HCT116 (cell line): ENCODE measurements at regions not wholly inside any gene's neighbourhood (a gene's known extent, or its start where the extent isn't known, plus 50 kb on each side); places are given as distances from the start of the nearest gene placed in this dataset.

Experiments used
- ATAC-seq: fragments of 200-7000 bp; cut with Tn5 transposase; 2 replicates; pipeline ENCODE4 v1.9.1; 2020; ENCODE audit warnings: mild to moderate bottlenecking, moderate library complexity
- BruUV-seq: library from RNA; stranded (reverse); fragments of 400-500 nt; replicated peaks from 2 replicates; lab custom pipeline; 2021; lab: Mats Ljungman, UMichigan
- CTCF ChIA-PET: fragments of 300-600 bp; sonication (Branson Sonifier 250); formaldehyde crosslinking; loops from one replicate; lab custom pipeline; 2021; ENCODE audit warnings: antibody characterized with exemption; lab: Charles Lee
- POLR2A ChIA-PET: fragments of 300-600, 350-600 bp; sonication (Branson Sonifier 250); formaldehyde crosslinking; loops from one replicate; lab custom pipeline; 2021; ENCODE audit warnings: antibody characterized with exemption; lab: Charles Lee
- RAD21 ChIA-PET, 2 experiments: fragments of 300-600 bp; sonication (Branson Sonifier 250); formaldehyde crosslinking; loops; one replicate each; lab custom pipeline; 2023; ENCODE audit warnings: low total read pairs in 2 of 2; ENCODE audit not compliant: uncharacterized antibody in 2 of 2, unreplicated experiment in 2 of 2, low non-redundant PET in 1 of 2; lab: Charles Lee
- DNase-seq: peaks from one replicate; pipeline ENCODE4 v3.0.0-alpha.2; 2010; ENCODE audit warnings: low read depth, low spot score
- H2AFZ ChIP-seq: fragments of 200-600 bp; shearing (Covaris generic), sonication (generic); 2 replicates; pipeline ENCODE4 v1.6.1; 2017; ENCODE audit warnings: low read depth, mixed run types, mixed read lengths, antibody characterized with exemption, low read length; ENCODE audit not compliant: poor library complexity, severe bottlenecking
- H3K27ac ChIP-seq: 2 replicates; pipeline ENCODE4 v1.5.1; 2012; ENCODE audit warnings: low read depth, low read length
- H3K27me3 ChIP-seq: fragments of 200-600 bp; sonication (generic); 2 replicates; pipeline ENCODE4 v1.6.1; 2016; ENCODE audit warnings: mixed run types, low read length, mixed read lengths; ENCODE audit not compliant: insufficient read depth
- H3K36me3 ChIP-seq, 2 experiments: fragments of 200-500 bp in 1 of 2; fragments of 200-600 bp in 1 of 2; sonication (Bioruptor generic) in 1 of 2; sonication (generic) in 1 of 2; 2 replicates each; pipeline versions ENCODE4 v1.5.1 to v1.6.1; 2014 to 2016; ENCODE audit warnings: low read length in 2 of 2, inconsistent platforms in 1 of 2, mixed read lengths in 1 of 2, mixed run types in 1 of 2; ENCODE audit not compliant: insufficient read depth in 2 of 2, control insufficient read depth in 1 of 2
- H3K4me1 ChIP-seq, 2 experiments: fragments of 200-600 bp in 1 of 2; sonication (generic) in 1 of 2; 2 replicates each; pipeline versions ENCODE4 v1.5.1 to v1.6.1; 2012 to 2017; ENCODE audit warnings: low read length in 2 of 2, inconsistent platforms in 1 of 2, mild to moderate bottlenecking in 1 of 2, mixed read lengths in 1 of 2, mixed run types in 1 of 2, moderate library complexity in 1 of 2; ENCODE audit not compliant: insufficient read depth in 2 of 2, control insufficient read depth in 1 of 2
- H3K4me2 ChIP-seq: fragments of 200-600 bp; sonication (generic); 2 replicates; pipeline ENCODE4 v1.6.1; 2017; ENCODE audit warnings: mixed run types, low read length, mixed read lengths
- H3K4me3 ChIP-seq, 2 experiments: fragments of 200-600 bp in 1 of 2; sonication (generic) in 1 of 2; replicated peaks in 1 of 2; 2 replicates each; pipeline ENCODE4 v1.5.1; 2011 to 2016; ENCODE audit warnings: low read length in 2 of 2, control low read depth in 1 of 2, low read depth in 1 of 2, mild to moderate bottlenecking in 1 of 2, mixed read lengths in 1 of 2, mixed run types in 1 of 2
- H3K79me2 ChIP-seq: fragments of 200-600 bp; sonication (generic); 2 replicates; pipeline ENCODE4 v1.6.1; 2017; ENCODE audit warnings: mild to moderate bottlenecking, mixed run types, low read length, moderate library complexity, mixed read lengths; ENCODE audit not compliant: insufficient read depth
- H3K9ac ChIP-seq: fragments of 200-600 bp; sonication (generic); 2 replicates; pipeline ENCODE4 v1.6.1; 2016; ENCODE audit warnings: low read length, mixed read lengths
- H3K9me2 ChIP-seq: fragments of 200-600 bp; sonication (generic), shearing (Covaris generic); 2 replicates; pipeline ENCODE4 v1.6.1; 2017; ENCODE audit warnings: mixed run types, mild to moderate bottlenecking, moderate library complexity; ENCODE audit not compliant: insufficient read depth
- H3K9me3 ChIP-seq, 2 experiments: fragments of 200-500 bp in 1 of 2; fragments of 200-600 bp in 1 of 2; sonication (Bioruptor generic) in 1 of 2; sonication (generic) in 1 of 2; 2 replicates each; pipeline ENCODE4 v1.6.1; 2014 to 2017; ENCODE audit warnings: low read length in 2 of 2, mixed read lengths in 2 of 2, inconsistent platforms in 1 of 2, low read depth in 1 of 2, mild to moderate bottlenecking in 1 of 2, mixed run types in 1 of 2, moderate library complexity in 1 of 2; ENCODE audit not compliant: control insufficient read depth in 1 of 2, insufficient read depth in 1 of 2
- H4K20me1 ChIP-seq: fragments of 200-600 bp; sonication (generic), shearing (Covaris generic); 2 replicates; pipeline ENCODE4 v1.6.1; 2017; ENCODE audit warnings: mixed run types, mild to moderate bottlenecking, moderate library complexity; ENCODE audit not compliant: insufficient read depth
- CBX3 ChIP-seq: IDR thresholded peaks from 2 replicates; pipeline ENCODE4 v1.6.1; 2012; ENCODE audit warnings: low read depth
- EGR1 ChIP-seq: IDR thresholded peaks from 2 replicates; pipeline ENCODE4 v1.6.1; 2012; ENCODE audit warnings: low read depth
- EZH2 ChIP-seq: fragments of 200-600 bp; sonication (generic); IDR thresholded peaks from 2 replicates; pipeline ENCODE4 v1.6.1; 2017; ENCODE audit warnings: antibody characterized with exemption, mixed run types
- EZH2phosphoT487 ChIP-seq: fragments of 200-600 bp; IDR thresholded peaks from 2 replicates; pipeline ENCODE4 v1.6.1; 2018; ENCODE audit warnings: antibody characterized with exemption, borderline replicate concordance
- FOSL1 ChIP-seq: IDR thresholded peaks from 2 replicates; pipeline ENCODE4 v1.6.1; 2012; ENCODE audit warnings: low read depth
- JUND ChIP-seq: IDR thresholded peaks from 2 replicates; pipeline ENCODE4 v1.6.1; 2012
- POLR2A ChIP-seq: IDR thresholded peaks from 2 replicates; pipeline ENCODE4 v1.7.0; 2011; ENCODE audit warnings: borderline replicate concordance; ENCODE audit not compliant: insufficient read depth, insufficient read length; ENCODE audit errors: extremely low read depth
- RAD21 ChIP-seq: IDR thresholded peaks from 2 replicates; pipeline ENCODE4 v1.6.1; 2012; ENCODE audit warnings: low read depth, mild to moderate bottlenecking
- SRF ChIP-seq: IDR thresholded peaks from 2 replicates; pipeline ENCODE4 v1.6.1; 2012; ENCODE audit warnings: low read depth
- intact Hi-C: fragments of 100-400 bp; cut with micrococcal nuclease; formaldehyde crosslinking; loops from 2 replicates; pipeline ENCODE4 v1.10.0; 2022
- TF ChIP-seq, protein P1 (sequence below): IDR thresholded peaks from 2 replicates; pipeline ENCODE4 v1.6.1; 2011; ENCODE audit warnings: mild to moderate bottlenecking, low read length, moderate library complexity; ENCODE audit not compliant: insufficient replicate concordance; ENCODE audit errors: extremely low read depth
- TF ChIP-seq, protein P2 (sequence below): IDR thresholded peaks from 2 replicates; pipeline ENCODE4 v1.6.1; 2012; ENCODE audit warnings: low read depth
- TF ChIP-seq, protein P3 (sequence below), 3 experiments: fragments of 200-600 bp in 1 of 3; sonication (generic) in 1 of 3; IDR thresholded peaks in 2 of 3; conservative IDR thresholded peaks in 1 of 3; 2 replicates each; pipeline ENCODE4 v1.5.1; 2012 to 2017; ENCODE audit warnings: low read depth in 2 of 3, low read length in 2 of 3, antibody characterized with exemption in 1 of 3, borderline replicate concordance in 1 of 3, control low read depth in 1 of 3, mild to moderate bottlenecking in 1 of 3, mixed read lengths in 1 of 3, mixed run types in 1 of 3, moderate library complexity in 1 of 3; ENCODE audit not compliant: insufficient read depth in 1 of 3

DNA sequence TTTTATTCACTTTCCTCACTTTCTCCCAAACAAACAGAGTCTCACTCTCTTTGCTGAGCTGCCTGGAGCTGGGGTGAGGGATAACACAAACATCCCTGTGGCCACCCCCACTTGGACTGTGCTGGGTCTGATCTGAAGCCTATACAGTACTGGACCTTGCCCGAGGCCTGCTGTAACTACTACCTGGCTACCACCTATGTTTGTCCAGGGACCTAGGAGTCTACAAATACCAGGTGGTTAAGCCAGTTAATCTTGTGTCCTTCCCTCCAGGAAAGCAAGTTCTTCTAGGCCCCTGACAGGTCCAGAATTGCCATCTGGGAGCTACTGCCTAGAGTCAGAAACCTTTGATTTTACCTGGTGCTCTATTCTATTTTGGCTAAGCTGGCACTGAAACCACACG, 87.3 kb downstream of the RTL3 start:
- intact Hi-C loops, result no loop called here

More for the DNA sequence above, 87.3 kb downstream of the RTL3 start:
- H3K27ac ChIP-seq, result no peak overlapping the region
- TF ChIP-seq SRF (no peak), EZH2 (no peak), RAD21 (no peak), EGR1 (no peak), FOSL1 (no peak), POLR2A (no peak), EZH2phosphoT487 (no peak), JUND (no peak), CBX3 (no peak)
- TF ChIP-seq, protein P1, sequence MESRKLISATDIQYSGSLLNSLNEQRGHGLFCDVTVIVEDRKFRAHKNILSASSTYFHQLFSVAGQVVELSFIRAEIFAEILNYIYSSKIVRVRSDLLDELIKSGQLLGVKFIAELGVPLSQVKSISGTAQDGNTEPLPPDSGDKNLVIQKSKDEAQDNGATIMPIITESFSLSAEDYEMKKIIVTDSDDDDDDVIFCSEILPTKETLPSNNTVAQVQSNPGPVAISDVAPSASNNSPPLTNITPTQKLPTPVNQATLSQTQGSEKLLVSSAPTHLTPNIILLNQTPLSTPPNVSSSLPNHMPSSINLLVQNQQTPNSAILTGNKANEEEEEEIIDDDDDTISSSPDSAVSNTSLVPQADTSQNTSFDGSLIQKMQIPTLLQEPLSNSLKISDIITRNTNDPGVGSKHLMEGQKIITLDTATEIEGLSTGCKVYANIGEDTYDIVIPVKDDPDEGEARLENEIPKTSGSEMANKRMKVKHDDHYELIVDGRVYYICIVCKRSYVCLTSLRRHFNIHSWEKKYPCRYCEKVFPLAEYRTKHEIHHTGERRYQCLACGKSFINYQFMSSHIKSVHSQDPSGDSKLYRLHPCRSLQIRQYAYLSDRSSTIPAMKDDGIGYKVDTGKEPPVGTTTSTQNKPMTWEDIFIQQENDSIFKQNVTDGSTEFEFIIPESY, result no peak
- TF ChIP-seq, protein P2, sequence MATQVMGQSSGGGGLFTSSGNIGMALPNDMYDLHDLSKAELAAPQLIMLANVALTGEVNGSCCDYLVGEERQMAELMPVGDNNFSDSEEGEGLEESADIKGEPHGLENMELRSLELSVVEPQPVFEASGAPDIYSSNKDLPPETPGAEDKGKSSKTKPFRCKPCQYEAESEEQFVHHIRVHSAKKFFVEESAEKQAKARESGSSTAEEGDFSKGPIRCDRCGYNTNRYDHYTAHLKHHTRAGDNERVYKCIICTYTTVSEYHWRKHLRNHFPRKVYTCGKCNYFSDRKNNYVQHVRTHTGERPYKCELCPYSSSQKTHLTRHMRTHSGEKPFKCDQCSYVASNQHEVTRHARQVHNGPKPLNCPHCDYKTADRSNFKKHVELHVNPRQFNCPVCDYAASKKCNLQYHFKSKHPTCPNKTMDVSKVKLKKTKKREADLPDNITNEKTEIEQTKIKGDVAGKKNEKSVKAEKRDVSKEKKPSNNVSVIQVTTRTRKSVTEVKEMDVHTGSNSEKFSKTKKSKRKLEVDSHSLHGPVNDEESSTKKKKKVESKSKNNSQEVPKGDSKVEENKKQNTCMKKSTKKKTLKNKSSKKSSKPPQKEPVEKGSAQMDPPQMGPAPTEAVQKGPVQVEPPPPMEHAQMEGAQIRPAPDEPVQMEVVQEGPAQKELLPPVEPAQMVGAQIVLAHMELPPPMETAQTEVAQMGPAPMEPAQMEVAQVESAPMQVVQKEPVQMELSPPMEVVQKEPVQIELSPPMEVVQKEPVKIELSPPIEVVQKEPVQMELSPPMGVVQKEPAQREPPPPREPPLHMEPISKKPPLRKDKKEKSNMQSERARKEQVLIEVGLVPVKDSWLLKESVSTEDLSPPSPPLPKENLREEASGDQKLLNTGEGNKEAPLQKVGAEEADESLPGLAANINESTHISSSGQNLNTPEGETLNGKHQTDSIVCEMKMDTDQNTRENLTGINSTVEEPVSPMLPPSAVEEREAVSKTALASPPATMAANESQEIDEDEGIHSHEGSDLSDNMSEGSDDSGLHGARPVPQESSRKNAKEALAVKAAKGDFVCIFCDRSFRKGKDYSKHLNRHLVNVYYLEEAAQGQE, result no peak
- TF ChIP-seq, protein P3, sequence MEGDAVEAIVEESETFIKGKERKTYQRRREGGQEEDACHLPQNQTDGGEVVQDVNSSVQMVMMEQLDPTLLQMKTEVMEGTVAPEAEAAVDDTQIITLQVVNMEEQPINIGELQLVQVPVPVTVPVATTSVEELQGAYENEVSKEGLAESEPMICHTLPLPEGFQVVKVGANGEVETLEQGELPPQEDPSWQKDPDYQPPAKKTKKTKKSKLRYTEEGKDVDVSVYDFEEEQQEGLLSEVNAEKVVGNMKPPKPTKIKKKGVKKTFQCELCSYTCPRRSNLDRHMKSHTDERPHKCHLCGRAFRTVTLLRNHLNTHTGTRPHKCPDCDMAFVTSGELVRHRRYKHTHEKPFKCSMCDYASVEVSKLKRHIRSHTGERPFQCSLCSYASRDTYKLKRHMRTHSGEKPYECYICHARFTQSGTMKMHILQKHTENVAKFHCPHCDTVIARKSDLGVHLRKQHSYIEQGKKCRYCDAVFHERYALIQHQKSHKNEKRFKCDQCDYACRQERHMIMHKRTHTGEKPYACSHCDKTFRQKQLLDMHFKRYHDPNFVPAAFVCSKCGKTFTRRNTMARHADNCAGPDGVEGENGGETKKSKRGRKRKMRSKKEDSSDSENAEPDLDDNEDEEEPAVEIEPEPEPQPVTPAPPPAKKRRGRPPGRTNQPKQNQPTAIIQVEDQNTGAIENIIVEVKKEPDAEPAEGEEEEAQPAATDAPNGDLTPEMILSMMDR (IDR thresholded peaks at IDR 0.05 in 2 of 3, conservative IDR thresholded peaks at IDR 0.05 in 1 of 3; ENCODE audit: borderline replicate concordance in 1 of 3, insufficient read depth in 1 of 3, low read depth in 2 of 3, low read length in 2 of 3), result no peak
- ChIA-PET CTCF (no interaction called here), RAD21 (no interaction called here), POLR2A (no interaction called here)
- H3K27me3 ChIP-seq, result no peaks in the 10 kb centered on the region
- ATAC-seq (no peak), DNase-seq (no peak)
- no peak overlapping the region for H3K4me3 ChIP-seq
- H3K4me1 ChIP-seq, result no peaks in the 10 kb centered on the region
- no peaks in the 10 kb centered on the region for H4K20me1 ChIP-seq
- no peaks in the 10 kb centered on the region for H3K36me3 ChIP-seq
- H3K4me2 ChIP-seq, result no peak overlapping the region
- no TSS peak for BruUV-seq
- H3K9me3 ChIP-seq, result no peaks in the 10 kb centered on the region
- no peaks in the 10 kb centered on the region for H3K79me2 ChIP-seq
- H2AFZ ChIP-seq, result no peak overlapping the region
- no peak overlapping the region for H3K9ac ChIP-seq
- H3K9me2 ChIP-seq, result no peaks in the 10 kb centered on the region
